Endodermal cell (in vitro differentiated cells): ENCODE measurements at regions not wholly inside any gene's neighbourhood (a gene's known extent, or its start where the extent isn't known, plus 50 kb on each side); places are given as distances from the start of the nearest gene placed in this dataset.

Experiments
- DNase-seq: peaks from one replicate; pipeline ENCODE4 v3.0.0-alpha.2; 2017
- H3K27ac ChIP-seq: 2 replicates; pipeline ENCODE4 v1.5.1; 2013; ENCODE audit warnings: mild to moderate bottlenecking, low read depth, low read length, moderate library complexity
- H3K27me3 ChIP-seq: 2 replicates; pipeline ENCODE4 v1.6.1; 2013; ENCODE audit warnings: mild to moderate bottlenecking, low read length, moderate library complexity; ENCODE audit not compliant: insufficient read depth, control insufficient read depth, poor library complexity, severe bottlenecking
- H3K36me3 ChIP-seq: 2 replicates; pipeline ENCODE4 v1.7.0; 2013; ENCODE audit warnings: mild to moderate bottlenecking, low read length, moderate library complexity; ENCODE audit not compliant: control insufficient read depth, insufficient read depth
- H3K4me1 ChIP-seq: one replicate; pipeline ENCODE4 v1.7.0; 2013; ENCODE audit warnings: low read length; ENCODE audit not compliant: control insufficient read depth, insufficient read depth
- H3K4me3 ChIP-seq: 2 replicates; pipeline ENCODE4 v1.5.1; 2013; ENCODE audit warnings: mild to moderate bottlenecking, low read length, moderate library complexity
- H3K9ac ChIP-seq: 2 replicates; pipeline ENCODE4 v1.6.1; 2013; ENCODE audit warnings: mild to moderate bottlenecking, low read length, moderate library complexity; ENCODE audit not compliant: poor library complexity, severe bottlenecking; ENCODE audit errors: extremely low read depth
- H3K9me3 ChIP-seq: 2 replicates; pipeline ENCODE4 v1.6.1; 2013; ENCODE audit warnings: mild to moderate bottlenecking, low read length, moderate library complexity; ENCODE audit not compliant: control insufficient read depth
- H3K27ac Mint-ChIP-seq: 2 replicates; pipeline ENCODE4 v1.8.0; 2020; ENCODE audit warnings: mixed read lengths
- H3K27me3 Mint-ChIP-seq: 2 replicates; pipeline ENCODE4 v1.8.0; 2021; ENCODE audit warnings: mild to moderate bottlenecking, mixed read lengths; ENCODE audit not compliant: insufficient read depth
- H3K36me3 Mint-ChIP-seq: 2 replicates; pipeline ENCODE4 v1.8.0; 2020; ENCODE audit warnings: low read depth, mixed read lengths
- H3K4me1 Mint-ChIP-seq: 2 replicates; pipeline ENCODE4 v1.8.0; 2020; ENCODE audit warnings: mixed read lengths
- H3K4me3 Mint-ChIP-seq: 2 replicates; pipeline ENCODE4 v1.8.0; 2020; ENCODE audit warnings: mild to moderate bottlenecking, moderate library complexity, mixed read lengths
- H3K9me3 Mint-ChIP-seq: 2 replicates; pipeline ENCODE4 v1.8.0; 2020; ENCODE audit warnings: mild to moderate bottlenecking, mixed read lengths
- WGBS, 2 experiments: methylation state at CpG; one replicate each; pipeline versions ENCODE4 v1.1.5 to v1.1.7; 2013; ENCODE audit warnings: missing lambda C conversion rate in 2 of 2, mixed read lengths in 1 of 2; ENCODE audit not compliant: insufficient coverage in 1 of 2, insufficient read length in 1 of 2; 5-methylcytosine and 5-hydroxymethylcytosine counted together
- TF ChIP-seq, protein P1 (sequence below): fragments of 200-600 bp; sonication (generic); conservative IDR thresholded peaks from 2 replicates; pipeline ENCODE4 v1.5.0; 2021; ENCODE audit warnings: antibody characterized with exemption, mild to moderate bottlenecking

- no peaks in the 10 kb centered on the region for H3K36me3 ChIP-seq
- no peak overlapping the region for H3K9ac ChIP-seq
- peaks cover 23% of the 10 kb centered on the region for H3K4me1 Mint-ChIP-seq
- no peak overlapping the region for H3K27ac ChIP-seq
- H3K4me1 ChIP-seq = peaks cover 10% of the 10 kb centered on the region
- no peaks in the 10 kb centered on the region for H3K9me3 ChIP-seq
- WGBS, 2 experiments = 81 to 86% methylated on average over 4 to 6 of the region's 6 CpGs
- peaks cover 8% of the 10 kb centered on the region for H3K9me3 Mint-ChIP-seq
- H3K4me3 ChIP-seq = no peak overlapping the region
- no peak overlapping the region for H3K4me3 Mint-ChIP-seq
- H3K27me3 ChIP-seq = peaks cover 58% of the 10 kb centered on the region
- H3K27ac Mint-ChIP-seq = no peak overlapping the region
- peaks cover 60% of the 10 kb centered on the region for H3K27me3 Mint-ChIP-seq
- TF ChIP-seq, protein P1, sequence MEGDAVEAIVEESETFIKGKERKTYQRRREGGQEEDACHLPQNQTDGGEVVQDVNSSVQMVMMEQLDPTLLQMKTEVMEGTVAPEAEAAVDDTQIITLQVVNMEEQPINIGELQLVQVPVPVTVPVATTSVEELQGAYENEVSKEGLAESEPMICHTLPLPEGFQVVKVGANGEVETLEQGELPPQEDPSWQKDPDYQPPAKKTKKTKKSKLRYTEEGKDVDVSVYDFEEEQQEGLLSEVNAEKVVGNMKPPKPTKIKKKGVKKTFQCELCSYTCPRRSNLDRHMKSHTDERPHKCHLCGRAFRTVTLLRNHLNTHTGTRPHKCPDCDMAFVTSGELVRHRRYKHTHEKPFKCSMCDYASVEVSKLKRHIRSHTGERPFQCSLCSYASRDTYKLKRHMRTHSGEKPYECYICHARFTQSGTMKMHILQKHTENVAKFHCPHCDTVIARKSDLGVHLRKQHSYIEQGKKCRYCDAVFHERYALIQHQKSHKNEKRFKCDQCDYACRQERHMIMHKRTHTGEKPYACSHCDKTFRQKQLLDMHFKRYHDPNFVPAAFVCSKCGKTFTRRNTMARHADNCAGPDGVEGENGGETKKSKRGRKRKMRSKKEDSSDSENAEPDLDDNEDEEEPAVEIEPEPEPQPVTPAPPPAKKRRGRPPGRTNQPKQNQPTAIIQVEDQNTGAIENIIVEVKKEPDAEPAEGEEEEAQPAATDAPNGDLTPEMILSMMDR = no peak
- H3K36me3 Mint-ChIP-seq = no peaks in the 10 kb centered on the region
- no peak for DNase-seq
Measured at GRCh38 chr9:107928701-107929371, 439.3 kb upstream of the KLF4 start.

- no peak for DNase-seq
Measured at GRCh38 chr9:107927276-107927675, 437.7 kb upstream of the KLF4 start.

DNA sequence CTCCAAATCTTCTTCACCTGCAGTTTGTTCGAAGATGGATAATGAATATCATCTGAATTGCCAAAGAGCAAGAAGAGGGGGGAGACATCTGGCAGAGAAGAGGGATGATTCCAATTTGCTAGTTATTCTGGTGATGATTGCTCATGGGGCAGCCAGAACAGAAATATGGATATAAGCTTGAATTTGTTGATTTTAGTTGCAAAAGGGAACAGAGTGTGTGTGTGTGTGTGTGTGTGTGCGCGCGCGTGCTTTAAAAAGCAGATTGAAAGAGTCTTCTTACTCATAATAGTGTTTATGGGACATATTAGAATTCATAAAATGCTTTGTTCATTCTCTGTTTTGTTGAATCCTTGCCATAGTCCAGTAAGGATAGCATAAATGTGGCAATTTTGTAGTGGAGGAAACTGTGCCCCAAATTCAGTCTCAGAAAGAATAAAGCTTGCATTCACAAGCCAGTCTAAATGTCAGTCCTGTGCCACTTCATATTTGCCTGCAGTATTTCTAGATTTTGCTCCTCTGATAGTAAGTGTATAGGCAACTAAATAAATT lies 436.3 kb upstream of the KLF4 start:
- Mint-ChIP-seq H3K36me3 (no peaks in the 10 kb centered on the region), H3K4me1 (peaks cover 4% of the 10 kb centered on the region), H3K27ac (no peak overlapping the region), H3K9me3 (peaks cover 8% of the 10 kb centered on the region), H3K4me3 (no peak overlapping the region), H3K27me3 (peaks cover 60% of the 10 kb centered on the region)
- Histone ChIP-seq H3K9ac (no peak overlapping the region), H3K36me3 (no peaks in the 10 kb centered on the region), H3K4me3 (no peak overlapping the region), H3K4me1 (no peaks in the 10 kb centered on the region), H3K27me3 (peaks cover 59% of the 10 kb centered on the region), H3K27ac (no peak overlapping the region), H3K9me3 (no peaks in the 10 kb centered on the region)
- WGBS, 2 experiments = 78 to 100% methylated on average over 1 to 5 of the region's 5 CpGs
- DNase-seq = no peak
- TF ChIP-seq, protein P1 = no peak

More at GRCh38 chr9:107927276-107927675, 437.7 kb upstream of the KLF4 start:
- H3K9ac ChIP-seq = no peak overlapping the region
- H3K27me3 ChIP-seq = peaks cover 54% of the 10 kb centered on the region
- H3K4me1 ChIP-seq = peaks cover 8% of the 10 kb centered on the region
- Mint-ChIP-seq H3K4me3 (no peak overlapping the region), H3K36me3 (no peaks in the 10 kb centered on the region), H3K27me3 (peaks cover 55% of the 10 kb centered on the region), H3K9me3 (peaks cover 8% of the 10 kb centered on the region), H3K4me1 (peaks cover 14% of the 10 kb centered on the region), H3K27ac (no peak overlapping the region)
- no peak overlapping the region for H3K4me3 ChIP-seq
- no peaks in the 10 kb centered on the region for H3K9me3 ChIP-seq
- no peaks in the 10 kb centered on the region for H3K36me3 ChIP-seq
- H3K27ac ChIP-seq = no peak overlapping the region
- WGBS, 2 experiments = 91 to 96% methylated on average over 2 to 4 of the region's 4 CpGs
- TF ChIP-seq, protein P1 = no peak
